WTC11 (cell line): ENCODE measurements at regions not wholly inside any gene's neighbourhood (a gene's known extent, or its start where the extent isn't known, plus 50 kb on each side); places are given as distances from the start of the nearest gene placed in this dataset.

Source experiments
- ATF3 ChIP-seq: sonication (generic); formaldehyde crosslinking; conservative IDR thresholded peaks from 2 replicates; pipeline ENCODE4 v1.8.1; 2022; ENCODE audit warnings: mild to moderate bottlenecking, missing genetic modification reagents
- USF1 ChIP-seq: sonication (generic); formaldehyde crosslinking; IDR thresholded peaks from 2 replicates; pipeline ENCODE4 v1.8.0; 2022; ENCODE audit warnings: mild to moderate bottlenecking, missing genetic modification reagents

- TF ChIP-seq USF1 (CRISPR knock-in tag) = no peak
- no peak for TF ChIP-seq ATF3
These were observed 161.0 kb upstream of the ANKRD50 start for GRCh38 chr4:124873361-124874171.
